ENCODE measurements at regions not wholly inside any gene's neighbourhood (a gene's known extent, or its start where the extent isn't known, plus 50 kb on each side); places are given as distances from the start of the nearest gene placed in this dataset.

DNA sequence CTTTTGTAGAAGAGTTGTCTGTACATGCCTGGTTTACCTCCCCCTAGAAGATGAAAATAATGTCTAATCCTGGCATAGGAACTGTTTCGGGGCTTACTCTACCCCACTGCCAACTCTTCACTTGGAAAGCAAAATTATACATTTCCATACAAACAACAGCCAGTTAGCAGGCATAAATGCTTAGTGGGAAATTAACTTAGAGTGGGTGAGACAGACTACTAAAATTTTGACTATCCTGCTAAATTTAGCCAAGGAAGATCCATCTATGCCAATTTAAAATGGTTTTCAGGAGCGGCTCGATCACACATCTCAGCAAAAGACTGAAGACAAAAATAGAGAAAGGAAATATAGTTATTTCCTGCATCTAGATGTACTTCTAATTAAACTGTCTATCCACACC lies 221.2 kb downstream of the TPBG start:
- TF ChIP-seq, protein P1, sequence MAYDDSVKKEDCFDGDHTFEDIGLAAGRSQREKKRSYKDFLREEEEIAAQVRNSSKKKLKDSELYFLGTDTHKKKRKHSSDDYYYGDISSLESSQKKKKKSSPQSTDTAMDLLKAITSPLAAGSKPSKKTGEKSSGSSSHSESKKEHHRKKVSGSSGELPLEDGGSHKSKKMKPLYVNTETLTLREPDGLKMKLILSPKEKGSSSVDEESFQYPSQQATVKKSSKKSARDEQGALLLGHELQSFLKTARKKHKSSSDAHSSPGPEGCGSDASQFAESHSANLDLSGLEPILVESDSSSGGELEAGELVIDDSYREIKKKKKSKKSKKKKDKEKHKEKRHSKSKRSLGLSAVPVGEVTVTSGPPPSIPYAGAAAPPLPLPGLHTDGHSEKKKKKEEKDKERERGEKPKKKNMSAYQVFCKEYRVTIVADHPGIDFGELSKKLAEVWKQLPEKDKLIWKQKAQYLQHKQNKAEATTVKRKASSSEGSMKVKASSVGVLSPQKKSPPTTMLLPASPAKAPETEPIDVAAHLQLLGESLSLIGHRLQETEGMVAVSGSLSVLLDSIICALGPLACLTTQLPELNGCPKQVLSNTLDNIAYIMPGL (CRISPR knock-in tag; IDR thresholded peaks at IDR 0.05; ENCODE audit: borderline replicate concordance) = no peak
- TF ChIP-seq ZFP36 (IDR thresholded peaks at IDR 0.05; ENCODE audit: borderline replicate concordance, partially characterized antibody) = no peak
- no peak for TF ChIP-seq RNF2 (IDR thresholded peaks at IDR 0.05; ENCODE audit: borderline replicate concordance, low read depth)
- no peak for TF ChIP-seq NFE2L2 (conservative IDR thresholded peaks at IDR 0.05; ENCODE audit: low read length)
- TF ChIP-seq POLR2AphosphoS2 (conservative IDR thresholded peaks at IDR 0.05; ENCODE audit: low read length) = no peak
- Histone ChIP-seq H3K4me2 (no peak overlapping the region), H3K4me3 (no peak overlapping the region), H3K4me1 (peaks cover 6% of the 10 kb centered on the region; the same call in 2 of the 3 replicates), H3K27ac (no peak overlapping the region), H3K9me3 (no peaks in the 10 kb centered on the region)
- ChIA-PET CTCF (no interaction called here), POLR2A (no interaction called here)
- no peak for ATAC-seq
- 79% methylated on average over 3 of the region's 3 CpGs for WGBS (ENCODE audit: missing lambda C conversion rate)
- no peak for DNase-seq (ENCODE audit: low read depth in 1 of 2, low spot score in 1 of 2)
- no peak for FAIRE-seq

DNA sequence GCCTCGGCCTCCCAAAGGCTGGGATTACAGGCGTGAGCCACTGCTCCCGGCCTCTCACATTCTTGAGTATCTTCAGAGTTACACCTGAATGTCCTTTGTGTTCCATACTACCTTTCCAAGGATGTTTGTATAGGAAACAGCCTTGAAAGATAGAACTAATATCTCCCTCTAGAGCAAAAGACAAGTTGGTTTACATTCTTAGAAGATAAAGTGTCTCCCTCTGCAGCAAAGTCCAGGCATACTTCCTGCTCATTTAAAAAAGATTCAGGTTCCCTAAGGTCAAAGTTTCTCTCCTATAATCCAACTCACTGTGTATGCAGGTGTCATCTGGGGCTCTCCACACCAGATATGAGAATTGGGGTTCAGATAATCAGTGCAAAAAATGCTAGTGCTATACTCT lies 224.4 kb downstream of the TPBG start:
- no peak for TF ChIP-seq SREBF2 (IDR thresholded peaks at IDR 0.05)
- TF ChIP-seq RFX5 (IDR thresholded peaks at IDR 0.05) = no peak
- no peak for TF ChIP-seq PHF8 (IDR thresholded peaks at IDR 0.05; ENCODE audit: borderline replicate concordance, low read depth)
- TF ChIP-seq, protein P2, sequence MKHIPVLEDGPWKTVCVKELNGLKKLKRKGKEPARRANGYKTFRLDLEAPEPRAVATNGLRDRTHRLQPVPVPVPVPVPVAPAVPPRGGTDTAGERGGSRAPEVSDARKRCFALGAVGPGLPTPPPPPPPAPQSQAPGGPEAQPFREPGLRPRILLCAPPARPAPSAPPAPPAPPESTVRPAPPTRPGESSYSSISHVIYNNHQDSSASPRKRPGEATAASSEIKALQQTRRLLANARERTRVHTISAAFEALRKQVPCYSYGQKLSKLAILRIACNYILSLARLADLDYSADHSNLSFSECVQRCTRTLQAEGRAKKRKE (CRISPR knock-in tag; IDR thresholded peaks at IDR 0.05; ENCODE audit: low read depth) = no peak
- TF ChIP-seq RAD21 (conservative IDR thresholded peaks at IDR 0.05 in 1 of 2, IDR thresholded peaks at IDR 0.05 in 1 of 2) = no peak
- no peak for TF ChIP-seq TP53 (CRISPR knock-in tag; IDR thresholded peaks at IDR 0.05)
- no peak for TF ChIP-seq KDM1A (IDR thresholded peaks at IDR 0.05; ENCODE audit: low read depth)
- no peak for TF ChIP-seq BHLHE40 (IDR thresholded peaks at IDR 0.05; ENCODE audit: low read depth, low read length)
- TF ChIP-seq RNF2 (IDR thresholded peaks at IDR 0.05; ENCODE audit: borderline replicate concordance, low read depth) = no peak
- no peak for TF ChIP-seq NPAS2 (CRISPR knock-in tag; IDR thresholded peaks at IDR 0.05; ENCODE audit: borderline replicate concordance)
- TF ChIP-seq, protein P3, sequence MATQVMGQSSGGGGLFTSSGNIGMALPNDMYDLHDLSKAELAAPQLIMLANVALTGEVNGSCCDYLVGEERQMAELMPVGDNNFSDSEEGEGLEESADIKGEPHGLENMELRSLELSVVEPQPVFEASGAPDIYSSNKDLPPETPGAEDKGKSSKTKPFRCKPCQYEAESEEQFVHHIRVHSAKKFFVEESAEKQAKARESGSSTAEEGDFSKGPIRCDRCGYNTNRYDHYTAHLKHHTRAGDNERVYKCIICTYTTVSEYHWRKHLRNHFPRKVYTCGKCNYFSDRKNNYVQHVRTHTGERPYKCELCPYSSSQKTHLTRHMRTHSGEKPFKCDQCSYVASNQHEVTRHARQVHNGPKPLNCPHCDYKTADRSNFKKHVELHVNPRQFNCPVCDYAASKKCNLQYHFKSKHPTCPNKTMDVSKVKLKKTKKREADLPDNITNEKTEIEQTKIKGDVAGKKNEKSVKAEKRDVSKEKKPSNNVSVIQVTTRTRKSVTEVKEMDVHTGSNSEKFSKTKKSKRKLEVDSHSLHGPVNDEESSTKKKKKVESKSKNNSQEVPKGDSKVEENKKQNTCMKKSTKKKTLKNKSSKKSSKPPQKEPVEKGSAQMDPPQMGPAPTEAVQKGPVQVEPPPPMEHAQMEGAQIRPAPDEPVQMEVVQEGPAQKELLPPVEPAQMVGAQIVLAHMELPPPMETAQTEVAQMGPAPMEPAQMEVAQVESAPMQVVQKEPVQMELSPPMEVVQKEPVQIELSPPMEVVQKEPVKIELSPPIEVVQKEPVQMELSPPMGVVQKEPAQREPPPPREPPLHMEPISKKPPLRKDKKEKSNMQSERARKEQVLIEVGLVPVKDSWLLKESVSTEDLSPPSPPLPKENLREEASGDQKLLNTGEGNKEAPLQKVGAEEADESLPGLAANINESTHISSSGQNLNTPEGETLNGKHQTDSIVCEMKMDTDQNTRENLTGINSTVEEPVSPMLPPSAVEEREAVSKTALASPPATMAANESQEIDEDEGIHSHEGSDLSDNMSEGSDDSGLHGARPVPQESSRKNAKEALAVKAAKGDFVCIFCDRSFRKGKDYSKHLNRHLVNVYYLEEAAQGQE (IDR thresholded peaks at IDR 0.05) = no peak
- no peak for TF ChIP-seq HOXB13 (CRISPR knock-in tag; IDR thresholded peaks at IDR 0.05; ENCODE audit: low read depth)
- no peak for TF ChIP-seq HEYL (CRISPR knock-in tag; IDR thresholded peaks at IDR 0.05)
- H3K9me3 ChIP-seq = no peaks in the 10 kb centered on the region
- no peak overlapping the region for H3K4me2 ChIP-seq
- ChIA-PET CTCF (interaction anchor here (0.8 kb wide), 2 partner anchors 14 to 336 kb away, joined by 3 to 5 read pairs; no protein-coding TSS in a partner anchor), POLR2A (no interaction called here)
- ATAC-seq (no peak), FAIRE-seq (no peak), DNase-seq (ENCODE audit: low read depth in 1 of 2, low spot score in 1 of 2) (peak in 1 of 2 experiments; percentile 2)
- peaks cover 10% of the 10 kb centered on the region for H3K4me1 ChIP-seq
- 92% methylated on average over 3 of the region's 3 CpGs for WGBS (ENCODE audit: missing lambda C conversion rate)
- no peak overlapping the region for H3K27ac ChIP-seq
- H3K4me3 ChIP-seq = no peak overlapping the region
